ENCODE measurements at regions not wholly inside any gene's neighbourhood (a gene's known extent, or its start where the extent isn't known, plus 50 kb on each side); places are given as distances from the start of the nearest gene placed in this dataset.
A peak's percentile ranks its signal among the peaks of the same experiment; 100 is the strongest.
"Not testable (repeated sequence)": the region's sequence is repeated elsewhere in the genome, so short reads cannot be mapped to it uniquely, and the experiment has no call there.

DNA sequence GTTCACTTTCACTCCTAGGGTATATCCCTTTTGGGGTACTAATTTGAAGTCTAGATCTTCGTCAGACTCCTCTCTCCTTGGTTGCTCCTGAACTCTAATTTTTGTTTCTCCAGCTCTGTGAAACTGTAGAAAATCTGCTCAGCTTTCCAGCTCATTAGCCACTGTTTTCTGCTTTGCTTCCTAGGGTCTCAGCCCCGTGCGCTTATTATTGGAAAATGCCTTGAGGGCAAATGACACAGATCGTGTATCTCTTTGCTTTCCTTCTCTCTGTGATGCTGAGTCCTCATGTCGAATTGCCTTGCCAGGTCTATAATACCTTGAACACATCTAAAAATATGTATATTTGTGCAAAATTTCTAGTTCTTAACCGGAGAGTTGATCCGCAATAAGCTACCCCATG is 731.1 kb downstream of the EDEM1 start:
- H3K27me3 ChIP-seq (replicated peaks; ENCODE audit: insufficient read depth), result no peaks in the 10 kb centered on the region
- H3K36me3 ChIP-seq, result no peaks in the 10 kb centered on the region
- H3K4me1 ChIP-seq (replicated peaks), result no peaks in the 10 kb centered on the region
- TF ChIP-seq POLR2AphosphoS5 (IDR thresholded peaks at IDR 0.05), result no peak
- no peaks in the 10 kb centered on the region for H3K9me3 ChIP-seq
- intact Hi-C loops (cut with DNase I), result no loop called here
- no peak for DNase-seq (ENCODE audit: low spot score)
- no peak overlapping the region for H3K4me3 ChIP-seq
- 61% methylated on average over 7 of the region's 7 CpGs for WGBS
- H3K27ac ChIP-seq, result no peak overlapping the region

DNA sequence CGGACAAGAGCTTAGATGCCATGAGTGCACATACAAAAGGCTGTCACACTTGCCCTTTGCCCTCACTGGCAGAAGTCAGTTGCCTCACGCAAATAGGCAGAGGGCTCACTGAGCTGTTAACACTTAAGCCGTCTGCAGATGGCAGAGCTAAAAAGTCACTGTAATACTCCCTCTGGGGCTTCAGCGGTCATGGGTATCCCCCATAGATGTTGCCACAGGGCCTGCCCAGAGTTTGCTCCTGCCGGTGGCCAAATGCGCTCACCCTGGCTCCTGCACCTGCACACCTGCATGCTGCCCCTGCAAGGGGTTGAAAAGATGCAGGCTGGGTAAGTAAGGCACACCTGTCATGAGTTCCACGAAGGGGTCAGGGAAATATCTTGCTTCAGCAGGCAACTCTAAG is 741.5 kb downstream of the EDEM1 start:
- H3K4me3 ChIP-seq, result no peak overlapping the region

DNA sequence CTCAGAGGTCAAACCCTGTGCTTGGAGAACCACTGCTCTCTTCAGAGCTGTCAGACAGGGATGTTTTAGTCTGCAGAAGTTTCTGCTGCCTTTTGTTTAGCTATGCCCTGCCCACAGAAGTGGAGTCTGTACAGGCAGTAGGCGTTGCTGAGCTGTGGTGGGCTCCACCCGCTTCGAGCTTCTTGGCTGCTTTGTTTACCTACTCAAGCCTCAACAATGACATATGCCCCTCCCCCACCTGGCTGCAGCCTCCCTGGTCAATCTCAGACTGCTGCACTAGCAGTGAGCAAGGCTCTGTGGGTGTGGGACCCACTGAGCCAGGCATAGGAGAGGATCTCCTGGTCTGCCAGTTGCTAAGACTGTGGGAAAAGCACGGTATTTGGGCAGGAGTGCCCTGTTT is 756.6 kb downstream of the EDEM1 start:
- intact Hi-C loops (cut with DNase I); DNase-seq (ENCODE audit: low spot score); H3K9me3 ChIP-seq; H3K4me1 ChIP-seq (replicated peaks); H3K4me3 ChIP-seq; H3K27me3 ChIP-seq (replicated peaks; ENCODE audit: insufficient read depth); H3K27ac ChIP-seq; H3K36me3 ChIP-seq: not testable (repeated sequence)
- WGBS, result 51% methylated on average over 4 of the region's 4 CpGs

More for the DNA sequence above, 741.5 kb downstream of the EDEM1 start:
- no peaks in the 10 kb centered on the region for H3K27me3 ChIP-seq (replicated peaks; ENCODE audit: insufficient read depth)
- intact Hi-C loops (cut with DNase I), result no loop called here
- no peak overlapping the region for H3K27ac ChIP-seq
- H3K4me1 ChIP-seq (replicated peaks), result no peaks in the 10 kb centered on the region
- no peaks in the 10 kb centered on the region for H3K9me3 ChIP-seq
- DNase-seq (ENCODE audit: low spot score), result no peak
- WGBS, result 89% methylated on average over 7 of the region's 7 CpGs
- H3K36me3 ChIP-seq, result no peaks in the 10 kb centered on the region
- TF ChIP-seq POLR2AphosphoS5 (IDR thresholded peaks at IDR 0.05) (no peak), POLR2A (IDR thresholded peaks at IDR 0.05) (no peak)
- TF ChIP-seq, protein P1, sequence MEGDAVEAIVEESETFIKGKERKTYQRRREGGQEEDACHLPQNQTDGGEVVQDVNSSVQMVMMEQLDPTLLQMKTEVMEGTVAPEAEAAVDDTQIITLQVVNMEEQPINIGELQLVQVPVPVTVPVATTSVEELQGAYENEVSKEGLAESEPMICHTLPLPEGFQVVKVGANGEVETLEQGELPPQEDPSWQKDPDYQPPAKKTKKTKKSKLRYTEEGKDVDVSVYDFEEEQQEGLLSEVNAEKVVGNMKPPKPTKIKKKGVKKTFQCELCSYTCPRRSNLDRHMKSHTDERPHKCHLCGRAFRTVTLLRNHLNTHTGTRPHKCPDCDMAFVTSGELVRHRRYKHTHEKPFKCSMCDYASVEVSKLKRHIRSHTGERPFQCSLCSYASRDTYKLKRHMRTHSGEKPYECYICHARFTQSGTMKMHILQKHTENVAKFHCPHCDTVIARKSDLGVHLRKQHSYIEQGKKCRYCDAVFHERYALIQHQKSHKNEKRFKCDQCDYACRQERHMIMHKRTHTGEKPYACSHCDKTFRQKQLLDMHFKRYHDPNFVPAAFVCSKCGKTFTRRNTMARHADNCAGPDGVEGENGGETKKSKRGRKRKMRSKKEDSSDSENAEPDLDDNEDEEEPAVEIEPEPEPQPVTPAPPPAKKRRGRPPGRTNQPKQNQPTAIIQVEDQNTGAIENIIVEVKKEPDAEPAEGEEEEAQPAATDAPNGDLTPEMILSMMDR (IDR thresholded peaks at IDR 0.05), result no peak

DNA sequence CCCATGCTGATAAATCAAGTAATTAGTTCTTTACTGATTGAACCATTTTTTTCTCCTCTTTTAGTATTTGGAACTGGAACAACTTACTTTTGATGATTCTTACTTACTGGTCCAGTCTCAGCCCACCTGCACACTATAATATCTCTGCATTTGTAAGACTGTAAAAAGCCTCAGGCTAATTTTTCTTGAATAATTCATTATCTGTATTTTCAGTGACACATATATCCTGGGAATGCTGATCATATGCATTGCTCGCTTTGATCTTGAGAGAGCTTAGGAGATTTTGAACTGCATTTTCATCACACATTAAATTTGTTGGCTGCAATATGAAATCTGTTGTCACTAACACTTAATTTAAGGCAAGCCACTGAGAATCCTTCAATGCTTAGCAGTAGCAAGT is 760.6 kb downstream of the EDEM1 start:
- no peak for DNase-seq (ENCODE audit: low spot score)
- no peaks in the 10 kb centered on the region for H3K4me1 ChIP-seq (replicated peaks)
- TF ChIP-seq POLR2A (IDR thresholded peaks at IDR 0.05), result no peak
- no peak for TF ChIP-seq POLR2AphosphoS5 (IDR thresholded peaks at IDR 0.05)
- TF ChIP-seq, protein P1 (IDR thresholded peaks at IDR 0.05), result no peak
- H3K27ac ChIP-seq, result no peak overlapping the region
- intact Hi-C loops (cut with DNase I), result no loop called here
- no peaks in the 10 kb centered on the region for H3K9me3 ChIP-seq
- no peaks in the 10 kb centered on the region for H3K36me3 ChIP-seq
- H3K4me3 ChIP-seq, result no peak overlapping the region
- H3K27me3 ChIP-seq (replicated peaks; ENCODE audit: insufficient read depth), result no peaks in the 10 kb centered on the region
- 90% methylated on average over 1 of the region's 1 CpG for WGBS

DNA sequence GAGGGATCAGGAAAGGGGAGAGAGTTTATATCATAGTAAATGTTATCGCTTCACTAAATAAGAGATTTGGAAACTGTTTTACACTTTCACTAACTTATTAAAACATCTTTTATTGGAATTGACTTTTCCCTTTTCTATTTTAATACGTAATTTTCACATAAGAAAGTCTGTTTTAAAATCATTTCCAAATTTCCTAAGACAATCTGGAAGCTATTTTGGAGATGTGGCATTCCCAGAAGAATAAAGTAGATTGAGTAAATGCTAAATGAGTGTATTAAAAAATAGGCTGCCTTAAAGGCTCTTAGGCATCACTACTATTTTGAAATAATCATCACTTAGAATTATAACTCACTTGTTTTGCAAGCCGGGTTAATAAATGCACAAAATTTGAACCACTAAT is 763.5 kb downstream of the EDEM1 start:
- Histone ChIP-seq H3K9me3 (no peaks in the 10 kb centered on the region), H3K27ac (no peak overlapping the region), H3K36me3 (no peaks in the 10 kb centered on the region), H3K4me1 (replicated peaks) (no peaks in the 10 kb centered on the region), H3K27me3 (replicated peaks; ENCODE audit: insufficient read depth) (no peaks in the 10 kb centered on the region), H3K4me3 (no peak overlapping the region)
- intact Hi-C loops (cut with DNase I), result no loop called here
- TF ChIP-seq POLR2AphosphoS5 (IDR thresholded peaks at IDR 0.05) (no peak), POLR2A (IDR thresholded peaks at IDR 0.05) (no peak)
- TF ChIP-seq, protein P1 (IDR thresholded peaks at IDR 0.05), result no peak
- DNase-seq (ENCODE audit: low spot score), result no peak
- WGBS, result 90% methylated on average over 3 of the region's 3 CpGs

DNA sequence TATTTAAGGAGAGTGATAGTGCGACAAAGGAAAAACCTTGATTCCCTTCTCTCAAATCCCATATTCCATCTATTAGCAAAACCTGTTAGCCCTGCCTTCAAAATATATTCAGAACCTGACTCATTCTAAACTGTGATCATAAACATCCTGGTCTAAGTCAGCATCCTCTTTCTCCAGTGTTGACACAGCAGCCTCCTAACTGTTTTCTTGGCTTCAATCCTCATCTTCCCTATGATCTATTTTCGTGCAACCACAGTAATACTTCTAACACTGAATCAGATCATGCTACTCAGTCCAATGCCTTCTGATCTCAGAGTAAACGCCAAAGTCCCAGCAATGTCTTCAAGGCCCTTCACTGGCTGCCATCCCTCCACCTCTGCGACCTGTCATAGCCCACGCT is 785.1 kb downstream of the EDEM1 start:
- TF ChIP-seq POLR2A (IDR thresholded peaks at IDR 0.05), result no peak
- peak; percentile 54 for TF ChIP-seq POLR2AphosphoS5 (IDR thresholded peaks at IDR 0.05)
- TF ChIP-seq, protein P1 (IDR thresholded peaks at IDR 0.05), result no peak
- WGBS, result 50% methylated on average over 5 of the region's 5 CpGs
- Histone ChIP-seq H3K4me1 (replicated peaks) (no peaks in the 10 kb centered on the region), H3K4me3 (no peak overlapping the region), H3K9me3 (no peaks in the 10 kb centered on the region), H3K36me3 (no peaks in the 10 kb centered on the region), H3K27ac (no peak overlapping the region), H3K27me3 (replicated peaks; ENCODE audit: insufficient read depth) (no peaks in the 10 kb centered on the region)
- DNase-seq (ENCODE audit: low spot score), result no peak
- intact Hi-C loops (cut with DNase I), result no loop called here

Measured in prostate gland (tissue), 2 donors.